Hematopoietic multipotent progenitor cell treated with erythropoietin and hydrocortisone succinate and interleukin-3 and kit ligand, for 17 days (in vitro differentiated cells): ENCODE measurements at regions not wholly inside any gene's neighbourhood (a gene's known extent, or its start where the extent isn't known, plus 50 kb on each side); places are given as distances from the start of the nearest gene placed in this dataset.

Source experiments
- DNase-seq: peaks from one replicate; pipeline ENCODE4 v3.0.0-alpha.2; 2015; ENCODE audit warnings: low spot score

- DNase-seq = no peak
These were observed 283.8 kb downstream of the USP25 start for GRCh38 chr21:16013570-16013969.

GRCh38 chr21:16020878-16021277 is 291.1 kb downstream of the USP25 start:
- no peak for DNase-seq

- no peak for DNase-seq
These were observed 292.3 kb downstream of the USP25 start for GRCh38 chr21:16022116-16022515.

GRCh38 chr21:16022921-16023320 is 293.1 kb downstream of the USP25 start:
- no peak for DNase-seq

GRCh38 chr21:16028142-16028541 is 298.4 kb downstream of the USP25 start:
- DNase-seq = no peak

GRCh38 chr21:16028941-16029464 is 299.2 kb downstream of the USP25 start:
- no peak for DNase-seq

GRCh38 chr21:16033193-16033592 is 303.4 kb downstream of the USP25 start:
- DNase-seq = no peak

- DNase-seq = no peak
These were observed 304.8 kb downstream of the USP25 start for GRCh38 chr21:16034446-16035190.

GRCh38 chr21:16037421-16037955 is 307.7 kb downstream of the USP25 start:
- DNase-seq = no peak

GRCh38 chr21:16040601-16041000 is 310.8 kb downstream of the USP25 start:
- no peak for DNase-seq

GRCh38 chr21:16044676-16045075 is 314.9 kb downstream of the USP25 start:
- DNase-seq = no peak

- DNase-seq = no peak
These were observed 317.0 kb downstream of the USP25 start for GRCh38 chr21:16046656-16047330.

- no peak for DNase-seq
These were observed 318.1 kb downstream of the USP25 start for GRCh38 chr21:16047904-16048303.

GRCh38 chr21:16055014-16055413 is 325.2 kb downstream of the USP25 start:
- DNase-seq = no peak

GRCh38 chr21:16058896-16059295 is 329.1 kb downstream of the USP25 start:
- no peak for DNase-seq

- DNase-seq = no peak
These were observed 330.2 kb downstream of the USP25 start for GRCh38 chr21:16059981-16060380.

GRCh38 chr21:16061194-16061593 is 331.4 kb downstream of the USP25 start:
- no peak for DNase-seq

GRCh38 chr21:16069178-16070112 is 339.7 kb downstream of the USP25 start:
- no peak for DNase-seq

- DNase-seq = no peak
These were observed 340.4 kb downstream of the USP25 start for GRCh38 chr21:16070207-16070651.

GRCh38 chr21:16071092-16071491 is 341.3 kb downstream of the USP25 start:
- DNase-seq = no peak

GRCh38 chr21:16071761-16072160 is 342.0 kb downstream of the USP25 start:
- DNase-seq = no peak

- no peak for DNase-seq
These were observed 342.4 kb downstream of the USP25 start for GRCh38 chr21:16072221-16072620.
